ENCODE measurements at regions not wholly inside any gene's neighbourhood (a gene's known extent, or its start where the extent isn't known, plus 50 kb on each side); places are given as distances from the start of the nearest gene placed in this dataset.

GRCh38 chr15:66950114-66950513 is 115.3 kb upstream of the SMAD3 start:
- DNase-seq: no peak

- DNase-seq: no peak
Measured at GRCh38 chr15:66951531-66952320, 113.7 kb upstream of the SMAD3 start.

GRCh38 chr15:66952756-66953522 is 112.5 kb upstream of the SMAD3 start:
- no peak for DNase-seq

- DNase-seq: no peak
Measured at GRCh38 chr15:66953523-66954229, 111.7 kb upstream of the SMAD3 start.

GRCh38 chr15:66954601-66955000 is 110.8 kb upstream of the SMAD3 start:
- no peak for DNase-seq

GRCh38 chr15:66955001-66955516 is 110.3 kb upstream of the SMAD3 start:
- no peak for DNase-seq

- DNase-seq: no peak
Measured at GRCh38 chr15:66955871-66956585, 109.4 kb upstream of the SMAD3 start.

- no peak for DNase-seq
Measured at GRCh38 chr15:66956672-66957430, 108.6 kb upstream of the SMAD3 start.

- DNase-seq: no peak
Measured at GRCh38 chr15:66957431-66957720, 108.0 kb upstream of the SMAD3 start.

- no peak for DNase-seq
Measured at GRCh38 chr15:66959066-66959465, 106.3 kb upstream of the SMAD3 start.

GRCh38 chr15:66959875-66960274 is 105.5 kb upstream of the SMAD3 start:
- DNase-seq: no peak

GRCh38 chr15:66960519-66960918 is 104.9 kb upstream of the SMAD3 start:
- no peak for DNase-seq

GRCh38 chr15:66961407-66961884 is 104.0 kb upstream of the SMAD3 start:
- peak; percentile 9 for DNase-seq

GRCh38 chr15:66961901-66962300 is 103.5 kb upstream of the SMAD3 start:
- no peak for DNase-seq

GRCh38 chr15:66962522-66962921 is 102.9 kb upstream of the SMAD3 start:
- no peak for DNase-seq

GRCh38 chr15:66963084-66963483 is 102.3 kb upstream of the SMAD3 start:
- no peak for DNase-seq

- DNase-seq: no peak
Measured at GRCh38 chr15:66963710-66964109, 101.7 kb upstream of the SMAD3 start.

GRCh38 chr15:66964111-66964738 is 101.2 kb upstream of the SMAD3 start:
- no peak for DNase-seq

- DNase-seq: no peak
Measured at GRCh38 chr15:66964791-66965190, 100.6 kb upstream of the SMAD3 start.

GRCh38 chr15:66965201-66965900 is 100.1 kb upstream of the SMAD3 start:
- no peak for DNase-seq

- no peak for DNase-seq
Measured at GRCh38 chr15:66966256-66966655, 99.1 kb upstream of the SMAD3 start.

Measured in NCI-H146 (cell line).